NCI-H446 (cell line): ENCODE measurements at regions not wholly inside any gene's neighbourhood (a gene's known extent, or its start where the extent isn't known, plus 50 kb on each side); places are given as distances from the start of the nearest gene placed in this dataset.
"Not testable (repeated sequence)": the region's sequence is repeated elsewhere in the genome, so short reads cannot be mapped to it uniquely, and the experiment has no call there.

Experiments
- DNase-seq, 2 experiments: peaks; one replicate each; lab custom pipeline; 2025; lab: John Stamatoyannopoulos, UW

GRCh38 chr14:96686126-96686525, 111.1 kb upstream of the VRK1 start:
- DNase-seq, result no peak

DNA sequence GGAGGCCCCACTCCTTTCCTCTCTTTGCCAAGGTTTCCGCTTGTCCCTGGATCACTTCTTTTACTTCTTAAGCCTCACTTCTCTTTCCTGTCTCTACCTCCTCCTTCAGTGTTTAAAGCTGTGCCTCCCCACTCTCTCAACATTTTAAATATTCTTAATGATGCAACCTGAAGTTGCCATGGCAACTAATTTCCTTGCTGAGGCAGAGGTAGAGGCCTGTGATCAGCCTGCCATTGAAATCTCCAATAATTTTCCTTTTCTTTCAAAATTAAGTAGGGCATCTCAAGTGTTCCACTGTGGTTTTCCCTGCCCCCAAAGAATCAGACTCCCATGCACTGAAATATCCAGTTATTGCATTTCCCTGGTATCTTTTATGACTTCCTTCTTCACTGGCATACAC, 108.6 kb upstream of the VRK1 start:
- DNase-seq, result no peak

GRCh38 chr14:96690713-96691383, 106.3 kb upstream of the VRK1 start:
- DNase-seq, result no peak

DNA sequence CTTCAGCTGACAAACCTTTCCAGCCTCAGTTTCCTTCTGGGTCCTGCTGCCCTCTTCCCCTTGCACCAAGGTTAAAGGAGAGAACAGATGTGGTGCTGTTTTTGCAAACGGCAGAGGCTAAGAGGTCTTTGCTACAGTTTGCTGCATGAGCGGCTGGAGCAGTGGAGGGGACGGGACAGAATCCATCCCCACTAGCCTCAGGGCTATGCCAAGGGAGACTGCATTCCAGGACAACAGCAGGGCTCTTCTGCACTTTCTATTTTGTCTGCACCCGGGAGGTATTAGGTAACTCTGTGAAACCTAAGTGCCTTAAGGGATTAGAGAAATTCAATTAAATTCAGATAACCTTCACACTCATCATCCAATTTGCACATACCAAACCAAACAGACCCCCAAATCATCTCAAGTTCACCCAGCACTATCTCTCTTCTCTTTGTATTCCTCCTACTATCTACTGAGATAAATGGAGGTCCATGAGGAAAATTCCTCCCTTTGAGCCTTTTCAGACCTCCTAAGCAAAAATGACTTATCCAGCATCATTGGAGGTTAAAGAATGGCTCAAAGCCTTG, 103.8 kb upstream of the VRK1 start:
- no peak for DNase-seq

DNA sequence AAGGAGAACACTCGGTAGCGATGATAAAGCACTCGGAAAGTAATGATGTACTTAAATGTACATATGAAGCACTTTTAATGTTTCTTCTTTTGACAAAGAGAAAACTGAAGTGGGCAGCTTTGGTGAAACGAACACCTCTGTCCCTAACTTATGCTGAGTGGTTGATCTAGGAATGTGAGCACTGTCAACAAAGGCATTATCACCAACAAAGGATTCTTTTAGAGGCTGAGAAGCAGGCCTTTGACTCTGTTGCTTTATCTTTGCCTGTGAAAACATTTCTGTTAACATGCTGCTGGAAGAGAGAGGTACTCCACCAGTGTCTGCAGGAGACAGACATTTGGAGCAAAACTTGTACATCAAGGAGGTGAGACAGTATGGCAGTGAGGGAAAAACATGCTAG, 103.2 kb upstream of the VRK1 start:
- DNase-seq, result no peak

GRCh38 chr14:96698960-96699539, 98.1 kb upstream of the VRK1 start:
- DNase-seq, result no peak

DNA sequence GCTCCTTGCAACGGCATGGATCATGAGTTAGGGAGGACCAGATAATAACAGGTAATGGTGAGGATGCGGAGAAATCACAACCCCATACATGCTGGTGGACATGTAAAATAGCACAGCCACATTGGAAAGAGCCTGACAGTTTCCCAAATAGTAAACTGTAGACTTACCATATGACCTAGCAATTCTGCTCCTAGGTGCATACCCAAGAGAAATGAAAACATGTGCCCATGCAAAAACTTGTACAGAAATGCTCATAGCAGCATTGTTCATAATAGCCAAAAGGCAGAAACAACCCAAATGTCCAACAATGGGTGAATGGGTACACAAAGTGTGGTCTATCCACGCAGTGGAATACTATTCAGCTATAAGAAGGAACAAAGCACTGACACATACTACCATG, 97.5 kb upstream of the VRK1 start:
- DNase-seq, result no peak

DNA sequence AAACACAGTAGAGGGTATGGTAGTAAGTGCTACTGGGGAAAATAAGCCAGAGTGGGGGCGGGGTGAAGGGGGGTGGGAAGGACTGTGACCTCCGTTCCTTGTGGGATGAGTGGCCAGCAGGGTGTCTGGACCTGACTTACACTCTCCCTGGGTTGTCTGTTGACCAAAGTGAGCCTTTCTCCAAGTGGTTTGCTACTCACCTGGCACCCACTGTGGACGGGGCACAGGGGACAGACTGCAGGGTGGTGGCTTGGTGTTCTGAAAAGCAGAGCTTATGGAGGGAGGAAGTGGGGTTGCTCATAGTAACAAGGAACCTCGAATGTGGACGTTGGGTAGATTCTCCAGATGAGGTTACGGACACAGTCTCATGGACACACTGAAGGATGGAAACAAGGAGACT, 94.4 kb upstream of the VRK1 start:
- no peak for DNase-seq

- no peak for DNase-seq
These were observed 91.6 kb upstream of the VRK1 start for GRCh38 chr14:96705422-96706092.

- DNase-seq, result no peak
These were observed 90.3 kb upstream of the VRK1 start for GRCh38 chr14:96706893-96707292.

DNA sequence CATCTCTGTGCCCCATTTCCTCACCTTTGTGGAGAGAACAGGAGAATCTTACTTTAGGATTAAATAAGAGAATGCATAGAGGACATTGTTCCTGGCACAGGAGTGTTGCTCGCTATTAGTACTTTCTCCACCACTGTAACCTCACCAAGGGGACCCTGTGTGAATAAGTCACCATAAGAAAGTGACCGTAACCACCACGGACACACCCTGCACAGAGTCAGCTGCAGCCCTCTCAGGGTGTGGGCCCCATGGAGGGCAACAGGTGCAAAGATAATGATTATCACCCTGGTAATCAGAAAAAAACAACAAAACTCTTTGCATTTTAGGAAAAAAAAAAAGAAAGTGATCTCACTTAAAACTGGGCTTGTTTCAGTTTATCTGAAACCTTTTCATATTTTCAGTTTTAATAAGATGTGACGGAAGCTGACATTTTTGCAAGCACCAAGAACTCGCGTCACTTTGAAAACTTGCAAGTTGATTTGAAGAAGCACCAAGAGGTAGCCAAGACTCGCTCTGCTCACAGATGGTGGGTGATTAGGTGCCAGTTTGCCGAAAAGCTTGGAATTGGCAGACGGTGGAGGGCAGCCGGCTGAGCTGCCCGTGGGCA, 87.0 kb upstream of the VRK1 start:
- DNase-seq, result peak in 1 of 2 experiments; percentile 55

DNA sequence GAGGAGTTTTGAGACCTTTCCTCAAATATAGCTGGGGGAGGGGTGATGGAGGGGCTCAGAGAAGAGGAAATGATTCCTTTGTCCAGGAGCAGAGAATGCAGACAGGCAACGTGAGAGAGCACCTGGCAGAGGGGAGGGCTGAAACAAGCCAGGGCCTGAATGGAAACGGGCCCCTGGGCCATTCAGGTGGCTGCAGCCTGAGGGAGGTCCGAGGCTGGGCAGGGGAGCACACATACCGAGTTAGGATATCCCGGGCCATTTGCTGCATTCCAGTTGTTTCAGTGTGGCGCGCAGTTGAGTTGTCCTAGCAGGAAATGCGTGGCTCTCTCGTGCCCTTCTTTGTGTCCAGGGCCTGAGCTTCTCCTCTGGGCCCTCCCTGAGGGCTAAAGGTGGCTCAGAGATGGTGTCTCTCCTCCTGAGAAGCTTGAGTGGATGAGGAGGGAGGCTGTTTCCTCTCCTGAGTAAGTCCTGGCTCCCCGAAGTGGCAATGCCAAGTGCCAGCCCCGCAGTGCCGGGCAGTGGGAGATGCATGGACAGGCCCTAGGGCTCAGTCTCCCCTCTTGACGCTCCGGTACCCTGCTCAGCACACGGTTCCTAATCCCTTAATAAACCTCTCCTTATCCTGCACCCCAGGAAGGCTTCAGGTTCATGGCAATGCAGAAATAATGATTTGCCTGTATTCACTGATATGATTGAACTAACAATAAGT, 85.5 kb upstream of the VRK1 start:
- DNase-seq, result no peak

DNA sequence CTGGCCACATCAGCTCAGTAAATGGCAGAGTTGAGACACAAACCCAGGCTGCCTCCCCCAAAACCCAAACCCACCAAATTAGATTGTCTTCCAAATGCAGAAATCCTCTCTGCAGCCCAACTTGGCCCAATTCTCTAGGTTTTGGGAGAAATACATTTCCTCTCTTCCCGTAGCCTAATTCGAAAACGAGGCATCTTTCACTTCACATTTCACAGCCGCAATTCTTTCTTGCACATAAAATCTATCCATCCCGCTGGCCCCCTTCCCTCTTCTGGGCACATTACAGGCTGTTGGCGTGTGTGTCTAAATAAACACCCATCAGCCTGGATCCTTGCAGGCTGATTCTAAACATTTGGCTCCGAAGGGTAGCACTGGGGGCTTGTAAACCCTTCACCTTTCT, 83.8 kb upstream of the VRK1 start:
- DNase-seq, result no peak

DNA sequence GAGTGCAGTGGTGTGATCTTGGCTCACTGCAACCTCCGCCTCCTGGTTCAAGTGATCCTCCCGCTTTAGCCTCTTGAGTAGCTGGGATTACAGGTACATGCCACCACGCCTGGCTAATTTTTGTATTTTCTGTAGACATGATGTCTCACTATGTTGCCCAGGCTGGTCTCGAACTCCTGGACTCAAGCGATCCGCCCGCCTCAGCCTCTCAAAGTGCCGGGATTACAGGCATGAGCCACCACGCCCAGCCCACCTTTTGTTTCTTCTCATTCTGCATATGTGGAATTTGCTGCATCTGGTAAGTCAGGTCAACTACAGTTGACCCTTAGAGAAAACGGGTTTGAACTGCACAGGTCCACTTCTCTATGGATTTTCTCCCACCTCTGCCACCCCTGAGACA, 82.6 kb upstream of the VRK1 start:
- not testable (repeated sequence) for DNase-seq

DNA sequence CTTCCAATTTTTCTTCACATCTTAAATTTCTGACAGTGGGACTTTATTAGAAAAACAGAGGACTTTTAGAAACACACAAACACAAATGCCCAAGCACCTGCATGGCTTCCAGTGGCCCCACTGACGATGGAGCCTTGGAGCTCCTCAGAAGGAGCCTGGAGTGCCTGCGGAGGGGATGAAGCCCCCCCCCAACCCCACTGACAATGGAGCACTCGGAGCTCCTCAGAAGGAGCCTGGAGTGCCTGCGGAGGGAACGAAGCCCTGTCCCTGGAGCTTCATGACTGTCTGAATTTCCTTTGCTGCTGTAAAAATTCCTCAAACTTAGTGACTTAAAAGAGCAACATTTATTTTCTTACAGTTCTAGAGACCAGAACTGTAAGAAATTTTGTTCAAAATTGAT, 80.1 kb upstream of the VRK1 start:
- no peak for DNase-seq

DNA sequence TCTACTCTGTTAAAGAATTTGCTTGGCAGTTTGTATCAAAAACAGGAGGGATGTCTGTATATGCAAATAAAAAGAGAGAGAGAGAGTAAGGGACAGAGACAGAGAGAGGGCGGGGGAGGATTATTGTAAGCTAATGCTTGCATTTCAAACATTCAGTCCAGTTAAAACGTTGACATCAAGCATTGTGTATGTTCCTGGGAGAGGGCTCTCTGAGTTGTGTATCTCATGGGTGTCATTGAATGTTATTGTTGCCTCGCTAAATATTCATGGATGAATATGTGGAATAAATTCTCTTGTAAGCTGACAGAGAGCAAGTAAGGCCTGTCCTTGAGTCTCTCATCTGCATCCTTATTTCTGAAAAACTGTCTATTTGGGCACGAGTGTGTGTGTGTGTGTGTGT, 78.8 kb upstream of the VRK1 start:
- DNase-seq, result no peak

DNA sequence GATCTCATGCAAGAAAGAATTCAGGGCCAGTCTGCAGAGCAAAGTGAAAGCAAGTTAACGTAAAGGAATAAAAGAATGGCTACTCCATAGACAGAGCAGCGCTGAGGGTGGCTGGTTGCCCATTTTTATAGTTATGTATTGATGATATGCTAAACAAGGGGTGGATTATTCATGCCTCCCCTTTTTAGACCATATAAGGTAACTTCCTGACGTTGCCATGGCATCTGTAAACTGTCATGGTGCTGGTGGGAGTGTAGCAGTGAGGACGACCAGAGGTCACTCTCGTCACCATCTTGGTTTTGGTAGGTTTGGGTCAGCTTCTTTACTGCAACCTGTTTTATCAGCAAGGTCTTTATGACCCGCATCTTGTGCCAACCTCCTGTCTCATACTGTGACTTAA, 76.5 kb upstream of the VRK1 start:
- DNase-seq, result not testable (repeated sequence)

- DNase-seq, result no peak
These were observed 74.4 kb upstream of the VRK1 start for GRCh38 chr14:96722736-96723135.

GRCh38 chr14:96723946-96724345, 73.2 kb upstream of the VRK1 start:
- DNase-seq, result no peak

- DNase-seq, result no peak
These were observed 72.0 kb upstream of the VRK1 start for GRCh38 chr14:96725232-96725631.

DNA sequence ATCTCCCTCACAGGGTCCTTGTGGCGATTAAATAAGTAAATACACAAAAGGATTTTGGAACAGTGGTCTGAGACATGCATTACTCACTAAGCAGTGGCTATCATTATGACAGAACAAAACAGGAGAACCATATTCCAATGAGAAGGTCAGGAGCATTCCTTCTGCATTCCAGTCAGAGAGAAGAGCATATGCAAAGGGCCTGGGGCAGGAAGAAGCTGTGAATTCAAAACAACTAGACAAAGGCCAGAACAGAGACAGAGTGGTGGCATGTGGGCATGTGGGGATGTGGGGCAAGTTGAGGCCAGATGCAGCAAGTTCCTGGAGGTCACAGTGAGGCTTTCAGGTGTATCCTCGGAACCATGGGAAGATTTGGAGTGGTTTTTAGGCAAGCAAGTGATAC, 70.1 kb upstream of the VRK1 start:
- DNase-seq, result no peak

- DNase-seq, result no peak
These were observed 69.7 kb upstream of the VRK1 start for GRCh38 chr14:96727491-96727890.
